ENCODE measurements at regions not wholly inside any gene's neighbourhood (a gene's known extent, or its start where the extent isn't known, plus 50 kb on each side); places are given as distances from the start of the nearest gene placed in this dataset.

GRCh38 chr9:87054999-87055686, 107.8 kb upstream of the GAS1 start:
- DNase-seq (ENCODE audit: extremely low spot score in 2 of 2): no peak
- H3K9me3 ChIP-seq: no peaks in the 10 kb centered on the region

GRCh38 chr9:87059772-87060171, 112.5 kb upstream of the GAS1 start:
- Histone ChIP-seq H3K27me3 (no peaks in the 10 kb centered on the region), H3K27ac (no peak overlapping the region), H3K36me3 (no peaks in the 10 kb centered on the region), H3K4me3 (no peak overlapping the region), H3K4me1 (no peaks in the 10 kb centered on the region), H3K9me3 (no peaks in the 10 kb centered on the region)
- intact Hi-C loops (cut with DNase I): no loop called here
- TF ChIP-seq POLR2AphosphoS5 (IDR thresholded peaks at IDR 0.05; ENCODE audit: insufficient read depth in 1 of 2, low read depth in 1 of 2) (no peak), POLR2A (IDR thresholded peaks at IDR 0.05) (no peak), CTCF (IDR thresholded peaks at IDR 0.05) (no peak)
- DNase-seq (ENCODE audit: extremely low spot score in 2 of 2): no peak

More at GRCh38 chr9:87054999-87055686, 107.8 kb upstream of the GAS1 start:
- Histone ChIP-seq H3K36me3 (no peaks in the 10 kb centered on the region), H3K27ac (no peak overlapping the region), H3K4me3 (no peak overlapping the region), H3K4me1 (no peaks in the 10 kb centered on the region), H3K27me3 (no peaks in the 10 kb centered on the region)
- TF ChIP-seq POLR2A (IDR thresholded peaks at IDR 0.05) (no peak), CTCF (IDR thresholded peaks at IDR 0.05) (no peak), POLR2AphosphoS5 (IDR thresholded peaks at IDR 0.05; ENCODE audit: insufficient read depth in 1 of 2, low read depth in 1 of 2) (no peak)
- intact Hi-C loops (cut with DNase I): no loop called here

GRCh38 chr9:87062746-87063145, 115.4 kb upstream of the GAS1 start:
- H3K4me1 ChIP-seq: no peaks in the 10 kb centered on the region
- DNase-seq (ENCODE audit: extremely low spot score in 2 of 2): no peak
- H3K36me3 ChIP-seq: no peaks in the 10 kb centered on the region
- TF ChIP-seq POLR2AphosphoS5 (IDR thresholded peaks at IDR 0.05; ENCODE audit: insufficient read depth in 1 of 2, low read depth in 1 of 2): no peak
- no peak for TF ChIP-seq POLR2A (IDR thresholded peaks at IDR 0.05)
- TF ChIP-seq CTCF (IDR thresholded peaks at IDR 0.05): no peak
- no peaks in the 10 kb centered on the region for H3K9me3 ChIP-seq
- H3K4me3 ChIP-seq: no peak overlapping the region
- intact Hi-C loops (cut with DNase I): no loop called here
- H3K27me3 ChIP-seq: no peaks in the 10 kb centered on the region
- no peak overlapping the region for H3K27ac ChIP-seq

- Histone ChIP-seq H3K4me1 (no peaks in the 10 kb centered on the region), H3K4me3 (no peak overlapping the region), H3K9me3 (no peaks in the 10 kb centered on the region), H3K27me3 (no peaks in the 10 kb centered on the region), H3K36me3 (no peaks in the 10 kb centered on the region), H3K27ac (no peak overlapping the region)
- intact Hi-C loops (cut with DNase I): no loop called here
- TF ChIP-seq POLR2AphosphoS5 (IDR thresholded peaks at IDR 0.05; ENCODE audit: insufficient read depth in 1 of 2, low read depth in 1 of 2): no peak
- no peak for TF ChIP-seq CTCF (IDR thresholded peaks at IDR 0.05)
- TF ChIP-seq POLR2A (IDR thresholded peaks at IDR 0.05): no peak
- DNase-seq (ENCODE audit: extremely low spot score in 2 of 2): no peak
Measured at GRCh38 chr9:87063246-87063645, 115.9 kb upstream of the GAS1 start.

- intact Hi-C loops (cut with DNase I): no loop called here
- TF ChIP-seq CTCF (IDR thresholded peaks at IDR 0.05): no peak
Measured at GRCh38 chr9:87063871-87064270, 116.6 kb upstream of the GAS1 start.

More at GRCh38 chr9:87063871-87064270, 116.6 kb upstream of the GAS1 start:
- no peaks in the 10 kb centered on the region for H3K36me3 ChIP-seq
- no peaks in the 10 kb centered on the region for H3K27me3 ChIP-seq
- no peaks in the 10 kb centered on the region for H3K9me3 ChIP-seq
- no peaks in the 10 kb centered on the region for H3K4me1 ChIP-seq
- no peak overlapping the region for H3K4me3 ChIP-seq
- DNase-seq (ENCODE audit: extremely low spot score in 2 of 2): no peak
- no peak overlapping the region for H3K27ac ChIP-seq

Measured in vagina (tissue), 2 donors.